ENCODE measurements at regions not wholly inside any gene's neighbourhood (a gene's known extent, or its start where the extent isn't known, plus 50 kb on each side); places are given as distances from the start of the nearest gene placed in this dataset.

DNA sequence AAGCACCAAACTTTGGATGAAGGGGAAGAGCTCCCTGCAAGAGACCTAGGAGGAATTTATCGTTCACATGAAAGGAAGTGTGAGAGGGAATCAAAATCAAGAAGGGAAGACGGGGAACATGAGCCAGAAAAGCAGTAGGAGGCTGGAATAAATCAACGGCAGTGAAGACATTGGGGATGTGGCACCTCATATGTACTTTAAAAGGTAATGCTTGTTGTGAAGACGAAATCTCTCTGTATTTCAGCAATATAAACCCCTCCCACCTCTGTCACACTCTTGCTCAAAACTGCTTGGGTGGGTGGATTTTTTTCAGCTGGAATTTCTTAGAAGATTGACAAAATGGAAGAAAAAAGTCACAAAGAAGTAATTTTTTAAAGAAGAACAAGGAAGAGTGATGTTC lies 243.5 kb downstream of the BUD13 start:
- TF ChIP-seq SIN3A (IDR thresholded peaks at IDR 0.05; ENCODE audit: borderline replicate concordance, insufficient read depth, low read depth, low read length): no peak
- no peak for TF ChIP-seq TCF7L2 (IDR thresholded peaks at IDR 0.05; ENCODE audit: low read depth, low read length)
- TF ChIP-seq, protein P1, sequence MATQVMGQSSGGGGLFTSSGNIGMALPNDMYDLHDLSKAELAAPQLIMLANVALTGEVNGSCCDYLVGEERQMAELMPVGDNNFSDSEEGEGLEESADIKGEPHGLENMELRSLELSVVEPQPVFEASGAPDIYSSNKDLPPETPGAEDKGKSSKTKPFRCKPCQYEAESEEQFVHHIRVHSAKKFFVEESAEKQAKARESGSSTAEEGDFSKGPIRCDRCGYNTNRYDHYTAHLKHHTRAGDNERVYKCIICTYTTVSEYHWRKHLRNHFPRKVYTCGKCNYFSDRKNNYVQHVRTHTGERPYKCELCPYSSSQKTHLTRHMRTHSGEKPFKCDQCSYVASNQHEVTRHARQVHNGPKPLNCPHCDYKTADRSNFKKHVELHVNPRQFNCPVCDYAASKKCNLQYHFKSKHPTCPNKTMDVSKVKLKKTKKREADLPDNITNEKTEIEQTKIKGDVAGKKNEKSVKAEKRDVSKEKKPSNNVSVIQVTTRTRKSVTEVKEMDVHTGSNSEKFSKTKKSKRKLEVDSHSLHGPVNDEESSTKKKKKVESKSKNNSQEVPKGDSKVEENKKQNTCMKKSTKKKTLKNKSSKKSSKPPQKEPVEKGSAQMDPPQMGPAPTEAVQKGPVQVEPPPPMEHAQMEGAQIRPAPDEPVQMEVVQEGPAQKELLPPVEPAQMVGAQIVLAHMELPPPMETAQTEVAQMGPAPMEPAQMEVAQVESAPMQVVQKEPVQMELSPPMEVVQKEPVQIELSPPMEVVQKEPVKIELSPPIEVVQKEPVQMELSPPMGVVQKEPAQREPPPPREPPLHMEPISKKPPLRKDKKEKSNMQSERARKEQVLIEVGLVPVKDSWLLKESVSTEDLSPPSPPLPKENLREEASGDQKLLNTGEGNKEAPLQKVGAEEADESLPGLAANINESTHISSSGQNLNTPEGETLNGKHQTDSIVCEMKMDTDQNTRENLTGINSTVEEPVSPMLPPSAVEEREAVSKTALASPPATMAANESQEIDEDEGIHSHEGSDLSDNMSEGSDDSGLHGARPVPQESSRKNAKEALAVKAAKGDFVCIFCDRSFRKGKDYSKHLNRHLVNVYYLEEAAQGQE (IDR thresholded peaks at IDR 0.05; ENCODE audit: insufficient read depth in 1 of 2, low read depth in 2 of 2, low read length in 1 of 2): no peak
- TF ChIP-seq POLR2AphosphoS5 (IDR thresholded peaks at IDR 0.05; ENCODE audit: low read depth, low read length): no peak
- TF ChIP-seq, protein P2, sequence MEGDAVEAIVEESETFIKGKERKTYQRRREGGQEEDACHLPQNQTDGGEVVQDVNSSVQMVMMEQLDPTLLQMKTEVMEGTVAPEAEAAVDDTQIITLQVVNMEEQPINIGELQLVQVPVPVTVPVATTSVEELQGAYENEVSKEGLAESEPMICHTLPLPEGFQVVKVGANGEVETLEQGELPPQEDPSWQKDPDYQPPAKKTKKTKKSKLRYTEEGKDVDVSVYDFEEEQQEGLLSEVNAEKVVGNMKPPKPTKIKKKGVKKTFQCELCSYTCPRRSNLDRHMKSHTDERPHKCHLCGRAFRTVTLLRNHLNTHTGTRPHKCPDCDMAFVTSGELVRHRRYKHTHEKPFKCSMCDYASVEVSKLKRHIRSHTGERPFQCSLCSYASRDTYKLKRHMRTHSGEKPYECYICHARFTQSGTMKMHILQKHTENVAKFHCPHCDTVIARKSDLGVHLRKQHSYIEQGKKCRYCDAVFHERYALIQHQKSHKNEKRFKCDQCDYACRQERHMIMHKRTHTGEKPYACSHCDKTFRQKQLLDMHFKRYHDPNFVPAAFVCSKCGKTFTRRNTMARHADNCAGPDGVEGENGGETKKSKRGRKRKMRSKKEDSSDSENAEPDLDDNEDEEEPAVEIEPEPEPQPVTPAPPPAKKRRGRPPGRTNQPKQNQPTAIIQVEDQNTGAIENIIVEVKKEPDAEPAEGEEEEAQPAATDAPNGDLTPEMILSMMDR (IDR thresholded peaks at IDR 0.05): no peak
- Histone ChIP-seq H3K9me3 (ENCODE audit: control insufficient read depth, insufficient read depth, low read depth, low read length) (peaks cover 6% of the 10 kb centered on the region; the same call in 1 of the 2 replicates), H3K4me1 (ENCODE audit: control insufficient read depth, insufficient read depth, low read length) (no peaks in the 10 kb centered on the region), H3K27me3 (ENCODE audit: control insufficient read depth, insufficient read depth, low read length) (peaks cover 28% of the 10 kb centered on the region), H3K4me3 (ENCODE audit: low read depth in 2 of 2, low read length in 2 of 2) (no peak overlapping the region), H3K27ac (ENCODE audit: low read length) (no peak overlapping the region), H3K36me3 (ENCODE audit: control insufficient read depth, insufficient read depth, low read length) (no peaks in the 10 kb centered on the region)
- CTCF ChIA-PET: no interaction called here
- BruUV-seq (replicated peaks): no TSS peak
- POLR2A ChIA-PET: no interaction called here
- ATAC-seq: no peak
- in situ Hi-C loops (cut with HindIII; ENCODE audit: low pct_unique_long_range_greater_than_20kb, low sequenced_read_pairs): no loop called here
- no peak for DNase-seq (ENCODE audit: low read depth, low spot score)
- intact Hi-C loops (cut with micrococcal nuclease; ENCODE audit: unreplicated experiment): no loop called here

GRCh38 chr11:116527180-116527991 lies 245.4 kb downstream of the BUD13 start:
- Histone ChIP-seq H3K27ac (ENCODE audit: low read length) (no peak overlapping the region), H3K27me3 (ENCODE audit: control insufficient read depth, insufficient read depth, low read length) (peaks cover 23% of the 10 kb centered on the region), H3K36me3 (ENCODE audit: control insufficient read depth, insufficient read depth, low read length) (no peaks in the 10 kb centered on the region), H3K4me1 (ENCODE audit: control insufficient read depth, insufficient read depth, low read length) (no peaks in the 10 kb centered on the region), H3K4me3 (ENCODE audit: low read depth in 2 of 2, low read length in 2 of 2) (no peak overlapping the region), H3K9me3 (ENCODE audit: control insufficient read depth, insufficient read depth, low read depth, low read length) (peaks cover 6% of the 10 kb centered on the region; the same call in 1 of the 2 replicates)
- intact Hi-C loops (cut with micrococcal nuclease; ENCODE audit: unreplicated experiment) (no loop called here), in situ Hi-C loops (cut with HindIII; ENCODE audit: low pct_unique_long_range_greater_than_20kb, low sequenced_read_pairs) (no loop called here)
- ChIA-PET POLR2A (no interaction called here), CTCF (no interaction called here)
- DNase-seq (ENCODE audit: low read depth, low spot score) (no peak), ATAC-seq (no peak)
- TF ChIP-seq, protein P1 (IDR thresholded peaks at IDR 0.05; ENCODE audit: insufficient read depth in 1 of 2, low read depth in 2 of 2, low read length in 1 of 2): no peak
- TF ChIP-seq SIN3A (IDR thresholded peaks at IDR 0.05; ENCODE audit: borderline replicate concordance, insufficient read depth, low read depth, low read length) (no peak), POLR2AphosphoS5 (IDR thresholded peaks at IDR 0.05; ENCODE audit: low read depth, low read length) (no peak), TCF7L2 (IDR thresholded peaks at IDR 0.05; ENCODE audit: low read depth, low read length) (no peak)
- TF ChIP-seq, protein P2 (IDR thresholded peaks at IDR 0.05): no peak
- BruUV-seq (replicated peaks): no TSS peak
